ENCODE measurements at regions not wholly inside any gene's neighbourhood (a gene's known extent, or its start where the extent isn't known, plus 50 kb on each side); places are given as distances from the start of the nearest gene placed in this dataset.
A peak's percentile ranks its signal among the peaks of the same experiment; 100 is the strongest.
"Not testable (repeated sequence)": the region's sequence is repeated elsewhere in the genome, so short reads cannot be mapped to it uniquely, and the experiment has no call there.

DNA sequence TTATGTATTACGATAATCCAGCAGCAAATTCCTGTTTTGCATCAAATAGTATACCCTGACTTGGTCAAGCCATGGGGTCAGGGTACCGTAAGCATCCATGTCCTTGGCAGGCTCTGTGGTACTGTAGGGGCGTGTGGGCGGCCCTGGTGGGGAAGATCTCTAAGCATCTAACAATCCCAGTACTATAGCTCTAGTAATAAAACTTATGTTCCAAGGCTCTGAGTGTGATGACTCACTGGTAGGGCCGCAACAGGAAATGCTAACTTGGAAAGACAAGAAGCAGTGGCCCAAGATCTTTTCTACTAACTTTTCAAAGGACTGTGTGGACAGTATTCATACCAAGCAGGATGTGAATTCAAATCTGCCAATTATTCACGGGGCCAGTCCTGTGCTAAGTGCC is 63.8 kb downstream of the CLEC18A start:
- not testable (repeated sequence) for DNase-seq, H3K27ac ChIP-seq, H3K4me1 ChIP-seq, H3K27me3 ChIP-seq, H3K9me3 ChIP-seq, H3K4me3 ChIP-seq
- H3K36me3 ChIP-seq, result peaks cover 0 to 63% (median 0%) of the 10 kb centered on the region in 3 donors

DNA sequence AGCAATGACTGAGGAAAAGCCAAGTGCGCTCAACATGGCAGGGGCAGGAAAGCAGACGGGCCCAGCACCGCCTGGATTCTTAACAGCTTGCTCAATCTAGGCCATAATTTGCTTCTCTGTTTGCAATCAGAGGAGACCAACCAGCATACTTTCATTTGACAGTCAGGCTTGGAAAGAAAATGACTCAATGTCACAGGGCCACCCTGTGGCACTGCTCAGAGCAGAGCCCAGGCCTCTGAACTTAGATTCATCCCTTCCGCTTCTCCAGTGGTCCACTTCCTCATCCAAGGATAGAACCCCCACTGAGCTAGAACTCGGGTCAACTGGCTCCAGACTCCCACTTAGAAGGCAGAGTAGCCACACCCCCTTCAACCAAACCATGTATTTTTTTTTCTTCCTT is 65.6 kb downstream of the CLEC18A start:
- H3K4me1 ChIP-seq, H3K27me3 ChIP-seq, H3K27ac ChIP-seq, H3K9me3 ChIP-seq, DNase-seq, H3K4me3 ChIP-seq: not testable (repeated sequence)
- peaks cover 0 to 67% (median 0%) of the 10 kb centered on the region in 3 donors for H3K36me3 ChIP-seq

DNA sequence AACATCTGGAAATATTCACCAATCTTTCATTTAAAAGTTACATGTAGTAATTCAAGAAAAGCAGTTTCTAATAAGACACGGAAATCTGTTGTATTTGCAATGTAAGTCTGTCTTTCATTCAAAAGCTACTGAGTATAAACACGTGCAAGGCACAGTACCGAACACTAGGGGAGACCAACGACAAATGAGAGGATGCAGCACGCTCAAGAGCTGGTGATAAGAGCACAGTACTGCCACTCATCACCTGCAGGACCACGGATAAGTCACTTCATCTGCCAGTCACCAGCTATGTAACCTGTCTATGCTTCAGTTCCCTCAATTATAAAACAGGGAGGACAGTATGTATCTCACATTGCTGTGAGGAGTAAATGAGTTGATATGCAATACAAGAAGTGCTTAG is 67.1 kb downstream of the CLEC18A start:
- Histone ChIP-seq H3K27me3 (no peaks in the 10 kb centered on the region), H3K9me3 (no peaks in the 10 kb centered on the region), H3K27ac (no peak overlapping the region), H3K4me3 (no peak overlapping the region), H3K4me1 (no peaks in the 10 kb centered on the region), H3K36me3 (peaks cover 0 to 73% (median 0%) of the 10 kb centered on the region in 3 donors)
- TF ChIP-seq, protein P1, sequence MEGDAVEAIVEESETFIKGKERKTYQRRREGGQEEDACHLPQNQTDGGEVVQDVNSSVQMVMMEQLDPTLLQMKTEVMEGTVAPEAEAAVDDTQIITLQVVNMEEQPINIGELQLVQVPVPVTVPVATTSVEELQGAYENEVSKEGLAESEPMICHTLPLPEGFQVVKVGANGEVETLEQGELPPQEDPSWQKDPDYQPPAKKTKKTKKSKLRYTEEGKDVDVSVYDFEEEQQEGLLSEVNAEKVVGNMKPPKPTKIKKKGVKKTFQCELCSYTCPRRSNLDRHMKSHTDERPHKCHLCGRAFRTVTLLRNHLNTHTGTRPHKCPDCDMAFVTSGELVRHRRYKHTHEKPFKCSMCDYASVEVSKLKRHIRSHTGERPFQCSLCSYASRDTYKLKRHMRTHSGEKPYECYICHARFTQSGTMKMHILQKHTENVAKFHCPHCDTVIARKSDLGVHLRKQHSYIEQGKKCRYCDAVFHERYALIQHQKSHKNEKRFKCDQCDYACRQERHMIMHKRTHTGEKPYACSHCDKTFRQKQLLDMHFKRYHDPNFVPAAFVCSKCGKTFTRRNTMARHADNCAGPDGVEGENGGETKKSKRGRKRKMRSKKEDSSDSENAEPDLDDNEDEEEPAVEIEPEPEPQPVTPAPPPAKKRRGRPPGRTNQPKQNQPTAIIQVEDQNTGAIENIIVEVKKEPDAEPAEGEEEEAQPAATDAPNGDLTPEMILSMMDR (IDR thresholded peaks at IDR 0.05), result peak in 5 of 6 experiments; percentile 32 to 61 (median 47)
- TF ChIP-seq POLR2A (IDR thresholded peaks at IDR 0.05), result no peak
- DNase-seq, result peak in 1 of 3 donors; percentile 59

DNA sequence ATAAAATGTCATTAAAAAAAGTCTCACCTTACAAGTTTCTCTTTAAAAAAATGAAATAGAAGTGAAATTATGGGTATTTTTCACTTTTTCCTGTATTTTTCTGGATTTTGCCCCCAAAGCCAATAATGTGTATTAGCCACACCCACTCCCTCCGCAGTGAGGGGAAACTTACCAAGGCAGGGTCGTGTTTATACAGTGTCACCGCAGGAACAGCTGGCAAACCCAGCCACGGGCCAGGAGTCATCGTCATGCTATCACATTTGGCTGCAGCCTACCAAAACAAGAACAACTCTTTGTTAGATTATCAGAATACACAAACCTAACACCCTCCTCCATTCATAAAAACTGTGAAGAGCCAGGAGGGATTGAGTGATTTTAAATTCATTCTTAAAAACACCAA is 72.1 kb downstream of the CLEC18A start:
- H3K27ac ChIP-seq, H3K27me3 ChIP-seq, H3K4me3 ChIP-seq, H3K9me3 ChIP-seq, DNase-seq, H3K4me1 ChIP-seq: not testable (repeated sequence)
- H3K36me3 ChIP-seq, result peaks cover 0 to 56% (median 0%) of the 10 kb centered on the region in 3 donors

DNA sequence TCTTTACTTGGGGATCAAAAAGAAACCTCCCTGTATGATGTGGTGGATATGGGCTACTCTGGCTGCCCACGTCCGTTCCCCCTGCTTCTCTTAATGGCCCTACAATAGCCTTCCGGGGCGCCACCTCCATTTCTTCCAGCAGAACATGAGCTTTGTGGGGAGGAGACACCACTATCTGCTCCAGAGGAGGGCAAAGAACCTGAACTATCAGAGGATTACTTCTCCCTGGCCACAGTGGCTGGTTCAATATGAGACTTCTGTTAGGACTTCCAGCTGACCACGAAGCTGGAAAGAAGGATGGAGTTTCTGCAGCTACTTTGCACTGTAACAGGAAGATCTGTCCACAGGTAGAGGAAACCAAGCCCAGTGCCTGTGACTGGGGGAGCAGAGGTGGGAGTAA is 72.8 kb downstream of the CLEC18A start:
- not testable (repeated sequence) for H3K4me1 ChIP-seq, H3K9me3 ChIP-seq, H3K27ac ChIP-seq, H3K27me3 ChIP-seq, H3K4me3 ChIP-seq, DNase-seq
- H3K36me3 ChIP-seq, result peaks cover 0 to 58% (median 0%) of the 10 kb centered on the region in 3 donors

DNA sequence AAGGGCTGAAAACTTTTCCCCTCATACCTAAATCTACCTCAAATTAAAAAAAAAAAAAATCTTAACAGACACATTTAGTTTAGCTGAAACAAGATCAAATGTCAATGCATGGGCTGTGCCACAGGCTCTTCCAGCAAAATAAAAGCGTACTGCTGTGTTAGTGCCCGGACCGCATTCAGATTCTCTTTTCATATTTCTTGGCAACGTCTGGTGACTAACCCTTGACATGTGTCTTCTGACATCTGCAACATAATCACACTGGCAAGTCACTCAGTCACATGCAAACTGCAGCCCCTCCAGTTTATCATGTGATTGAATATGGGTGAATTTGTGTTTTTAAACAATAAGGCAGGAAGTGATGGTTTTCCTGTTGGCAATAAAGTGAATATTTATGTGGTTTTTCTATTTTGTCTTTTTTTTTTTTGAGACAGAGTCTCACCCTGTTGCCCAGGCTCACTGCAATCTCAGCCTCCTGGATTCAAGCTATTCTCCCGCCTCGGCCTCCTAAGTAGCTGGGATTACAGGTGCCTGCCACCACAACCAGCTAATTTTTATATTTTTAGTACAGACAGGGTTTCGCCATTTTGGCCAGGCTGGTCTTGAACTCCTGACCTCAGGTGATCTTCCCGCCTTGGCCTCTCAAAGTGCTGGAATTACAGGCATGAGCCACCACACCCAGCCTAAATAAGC is 75.2 kb downstream of the CLEC18A start:
- not testable (repeated sequence) for H3K27me3 ChIP-seq, H3K4me1 ChIP-seq, H3K4me3 ChIP-seq, H3K9me3 ChIP-seq, DNase-seq
- Histone ChIP-seq H3K27ac (peak overlapping the region in 1 of 4 donors; percentile 31), H3K36me3 (peaks cover 0 to 59% (median 0%) of the 10 kb centered on the region in 3 donors)

DNA sequence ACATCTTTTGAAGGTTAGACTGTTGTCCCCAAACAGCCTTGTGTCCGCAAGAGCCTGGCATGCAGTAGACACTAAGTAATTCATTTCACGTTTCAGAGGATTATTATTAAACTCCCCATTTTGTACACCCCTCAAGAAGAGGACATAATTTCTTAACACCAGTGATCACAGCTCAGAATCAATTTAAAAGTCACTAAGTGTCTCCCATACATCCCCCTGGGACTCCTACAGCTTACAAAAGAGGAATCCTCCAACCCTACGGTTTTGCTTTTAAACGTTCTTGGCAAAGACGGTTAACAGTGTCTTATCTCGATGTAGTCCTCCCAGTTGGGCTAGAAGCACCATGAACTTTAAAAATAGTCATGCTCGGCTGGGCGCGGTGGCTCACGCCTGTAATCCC is 81.2 kb upstream of the PDPR start:
- not testable (repeated sequence) for H3K9me3 ChIP-seq, H3K27me3 ChIP-seq, DNase-seq, H3K4me3 ChIP-seq, H3K27ac ChIP-seq, H3K4me1 ChIP-seq
- peaks cover 0 to 67% (median 0%) of the 10 kb centered on the region in 3 donors for H3K36me3 ChIP-seq

DNA sequence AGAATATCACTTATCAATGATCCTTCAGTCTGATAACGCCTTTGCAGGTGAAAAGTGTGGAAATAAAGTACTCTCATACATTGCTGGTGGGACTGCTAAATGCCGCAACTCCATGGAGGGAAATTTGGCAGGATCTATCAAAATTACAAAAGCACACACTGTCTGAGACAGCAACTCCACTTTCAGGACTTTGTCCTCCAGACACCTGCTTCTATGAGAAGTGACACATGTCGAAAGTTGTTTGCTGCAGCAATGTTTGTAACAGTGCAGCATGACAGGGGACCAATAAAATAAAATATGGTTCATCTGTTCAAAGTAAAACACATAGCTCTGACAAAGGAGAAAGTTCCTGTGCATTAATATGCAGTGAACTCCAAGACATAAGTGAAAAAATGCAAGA is 76.2 kb upstream of the PDPR start:
- not testable (repeated sequence) for H3K9me3 ChIP-seq, H3K4me3 ChIP-seq, H3K4me1 ChIP-seq, DNase-seq, H3K27ac ChIP-seq, H3K27me3 ChIP-seq
- H3K36me3 ChIP-seq, result peaks cover 0 to 50% (median 0%) of the 10 kb centered on the region in 3 donors

DNA sequence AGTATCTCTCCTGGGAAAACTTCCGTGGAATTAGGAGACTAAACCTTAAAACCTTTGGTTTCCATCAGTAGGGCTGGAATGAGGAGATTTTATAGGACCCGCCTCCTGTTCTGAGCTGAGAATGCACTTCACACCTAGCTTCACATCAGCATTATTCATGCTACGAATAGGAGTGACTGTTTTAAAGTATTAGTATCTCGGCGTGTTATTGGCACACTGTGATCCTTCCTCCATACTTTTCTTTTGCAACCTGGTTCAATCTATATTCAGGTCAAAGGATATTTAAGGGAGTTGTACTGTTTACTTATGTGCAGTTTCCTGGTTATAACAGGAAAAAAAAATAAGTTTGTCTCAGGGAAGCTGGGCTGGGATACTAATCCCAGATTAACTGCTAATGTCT is 73.6 kb upstream of the PDPR start:
- not testable (repeated sequence) for H3K4me1 ChIP-seq, DNase-seq, H3K9me3 ChIP-seq, H3K27me3 ChIP-seq, H3K4me3 ChIP-seq
- peak overlapping the region in 2 of 4 donors; percentile 42 to 71 for H3K27ac ChIP-seq
- peaks cover 0 to 26% (median 0%) of the 10 kb centered on the region in 3 donors for H3K36me3 ChIP-seq

DNA sequence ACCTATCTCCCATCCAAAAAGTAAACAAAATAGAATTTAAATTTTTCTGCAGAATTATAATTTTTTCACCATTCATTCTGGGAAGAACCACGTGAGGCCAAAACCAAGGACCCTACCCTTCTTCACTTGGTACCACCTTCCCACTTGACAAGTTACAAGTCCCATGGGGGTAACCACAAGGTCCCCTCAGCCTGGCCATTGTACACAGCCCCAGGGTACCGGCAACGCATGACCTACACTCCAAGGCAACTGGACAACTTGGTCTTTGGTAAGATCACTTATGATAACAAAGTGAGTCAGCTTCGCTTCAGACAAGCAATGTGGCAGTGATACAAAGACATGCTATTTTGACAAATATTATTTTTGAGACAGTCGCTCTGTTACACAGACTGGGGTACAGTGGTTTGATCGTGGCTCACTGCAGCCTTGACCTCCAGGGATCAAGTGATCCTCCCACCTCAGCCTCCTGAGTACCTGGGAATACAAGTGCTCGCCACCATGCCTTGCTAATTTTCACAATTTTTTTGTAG is 70.5 kb upstream of the PDPR start:
- DNase-seq, H3K27me3 ChIP-seq, H3K4me3 ChIP-seq, H3K27ac ChIP-seq, H3K9me3 ChIP-seq, H3K4me1 ChIP-seq: not testable (repeated sequence)
- peaks cover 0 to 16% (median 0%) of the 10 kb centered on the region in 3 donors for H3K36me3 ChIP-seq

DNA sequence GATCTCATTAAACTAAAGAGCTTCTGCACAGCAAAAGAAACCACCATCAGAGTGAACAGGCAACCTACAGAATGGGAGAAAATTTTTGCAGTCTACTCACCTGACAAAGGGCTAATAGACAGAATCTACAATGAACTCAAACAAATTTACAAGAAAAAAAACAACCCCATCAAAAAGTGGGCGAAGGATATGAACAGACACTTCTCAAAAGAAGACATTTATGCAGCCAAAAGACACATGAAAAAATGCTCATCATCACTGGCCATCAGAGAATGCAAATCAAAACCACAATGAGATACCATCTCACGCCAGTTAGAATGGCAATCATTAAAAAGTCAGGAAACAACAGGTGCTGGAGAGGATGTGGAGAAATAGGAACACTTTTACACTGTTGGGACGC is 67.6 kb upstream of the PDPR start:
- not testable (repeated sequence) for H3K27me3 ChIP-seq, H3K9me3 ChIP-seq, H3K27ac ChIP-seq, H3K4me1 ChIP-seq, DNase-seq, H3K4me3 ChIP-seq
- H3K36me3 ChIP-seq, result peaks cover 0 to 13% (median 0%) of the 10 kb centered on the region in 3 donors

DNA sequence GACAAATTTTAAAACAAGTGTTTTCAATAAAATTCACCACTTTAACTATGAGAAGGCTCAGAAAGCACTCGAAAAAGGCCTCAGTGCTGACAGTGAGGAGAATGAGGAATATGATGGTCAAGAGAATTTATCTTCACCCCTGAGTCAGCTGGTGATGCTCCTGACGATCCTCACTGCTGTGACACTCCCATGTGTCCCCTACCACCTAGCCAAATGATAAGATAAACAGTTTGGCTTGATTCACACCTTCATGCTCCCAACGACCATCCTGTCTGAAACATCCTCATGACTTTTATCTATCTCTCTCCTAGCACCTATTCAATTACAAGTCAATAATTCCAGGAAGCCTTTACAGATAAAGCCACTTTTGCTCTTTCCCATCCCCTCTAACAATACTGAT is 66.0 kb upstream of the PDPR start:
- H3K4me1 ChIP-seq, H3K36me3 ChIP-seq, H3K27ac ChIP-seq, DNase-seq, H3K9me3 ChIP-seq, H3K4me3 ChIP-seq, H3K27me3 ChIP-seq: not testable (repeated sequence)

DNA sequence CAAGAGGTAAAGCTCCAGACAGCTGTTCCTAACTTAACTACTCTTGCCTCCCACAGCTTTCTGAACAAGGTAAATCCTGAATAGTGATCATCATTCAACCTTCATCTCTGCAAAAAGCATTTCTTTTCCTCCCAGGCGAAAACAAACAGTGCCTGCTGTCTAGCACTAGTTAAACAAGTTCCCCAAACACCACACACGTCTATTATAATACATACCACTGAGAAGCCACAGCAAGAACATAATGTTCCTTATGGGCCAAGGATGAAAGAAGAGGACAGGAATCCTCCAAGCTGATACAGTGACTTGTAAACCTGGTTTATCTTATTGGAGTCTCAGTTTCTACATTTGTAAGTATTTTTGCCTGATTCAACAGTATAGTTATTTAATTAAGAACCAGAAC is 56.1 kb upstream of the PDPR start:
- H3K27me3 ChIP-seq, H3K36me3 ChIP-seq, DNase-seq, H3K9me3 ChIP-seq, H3K4me3 ChIP-seq: not testable (repeated sequence)
- H3K27ac ChIP-seq, result peak overlapping the region in 1 of 4 donors; percentile 3
- H3K4me1 ChIP-seq, result peaks cover 0 to 25% (median 0%) of the 10 kb centered on the region in 4 donors

DNA sequence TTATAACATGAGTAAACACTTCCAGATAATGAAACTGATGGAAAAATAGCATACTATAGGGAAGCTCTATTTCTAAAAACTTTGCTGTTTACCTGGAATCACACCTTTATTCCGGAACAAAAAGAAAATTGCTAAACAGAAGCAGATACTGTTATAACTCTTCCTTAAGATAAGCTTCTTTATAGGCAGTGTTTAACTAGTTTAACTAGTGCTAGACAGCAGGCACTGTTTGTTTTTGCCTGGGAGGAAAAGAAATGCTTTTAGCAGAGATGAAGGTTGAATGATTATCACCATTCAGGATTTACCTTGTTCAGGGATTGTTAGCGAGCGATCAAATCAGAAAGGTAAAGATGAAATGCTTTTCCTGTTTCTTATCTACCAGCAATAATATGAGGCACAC is 54.7 kb upstream of the PDPR start:
- peak overlapping the region in 2 of 4 donors; percentile 66 to 73 for H3K27ac ChIP-seq

More for the DNA sequence above, 54.7 kb upstream of the PDPR start:
- H3K27me3 ChIP-seq, H3K9me3 ChIP-seq, H3K36me3 ChIP-seq, DNase-seq: not testable (repeated sequence)
- Histone ChIP-seq H3K4me3 (peak overlapping the region in 2 of 4 donors; percentile 17 to 25), H3K4me1 (peaks cover 0 to 29% (median 0%) of the 10 kb centered on the region in 4 donors)
